ENCODE measurements at regions not wholly inside any gene's neighbourhood (a gene's known extent, or its start where the extent isn't known, plus 50 kb on each side); places are given as distances from the start of the nearest gene placed in this dataset.
"Not testable (repeated sequence)": the region's sequence is repeated elsewhere in the genome, so short reads cannot be mapped to it uniquely, and the experiment has no call there.

DNA sequence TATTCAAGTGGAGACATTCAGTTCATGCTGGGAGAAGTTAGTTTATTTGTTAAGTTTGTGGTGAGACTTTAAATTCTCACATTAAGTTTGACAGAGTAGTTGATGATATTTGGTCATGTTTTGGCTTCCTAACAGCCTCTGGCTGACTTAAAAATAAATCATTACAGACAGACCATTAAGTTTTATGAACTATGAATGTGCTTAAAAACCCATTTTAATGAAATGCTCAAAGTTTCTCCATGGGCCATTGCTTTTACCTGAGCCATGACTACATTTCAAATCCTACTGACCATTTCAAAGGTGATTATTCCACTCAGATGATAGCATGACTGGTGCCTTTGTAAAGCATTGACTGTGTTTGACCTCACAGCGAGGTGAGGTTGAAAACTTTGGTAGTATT is 192.7 kb downstream of the LRRC70 start:
- no peaks in the 10 kb centered on the region for H3K4me1 ChIP-seq (ENCODE audit: control insufficient read depth, insufficient read depth, low read length, unreplicated experiment)
- H3K27ac ChIP-seq (ENCODE audit: low read depth, low read length), result no peak overlapping the region
- H3K36me3 ChIP-seq (ENCODE audit: insufficient read depth, low read length), result no peaks in the 10 kb centered on the region
- H3K27me3 ChIP-seq (ENCODE audit: insufficient read depth, low read length), result peaks cover 7% of the 10 kb centered on the region; the same call in 1 of the 2 replicates
- H3K4me3 ChIP-seq (ENCODE audit: low read depth, low read length), result no peak overlapping the region
- no peaks in the 10 kb centered on the region for H3K79me2 ChIP-seq (ENCODE audit: control insufficient read depth, insufficient read depth, low read length, unreplicated experiment)
- H2AFZ ChIP-seq (ENCODE audit: low read length, unreplicated experiment), result no peak overlapping the region

DNA sequence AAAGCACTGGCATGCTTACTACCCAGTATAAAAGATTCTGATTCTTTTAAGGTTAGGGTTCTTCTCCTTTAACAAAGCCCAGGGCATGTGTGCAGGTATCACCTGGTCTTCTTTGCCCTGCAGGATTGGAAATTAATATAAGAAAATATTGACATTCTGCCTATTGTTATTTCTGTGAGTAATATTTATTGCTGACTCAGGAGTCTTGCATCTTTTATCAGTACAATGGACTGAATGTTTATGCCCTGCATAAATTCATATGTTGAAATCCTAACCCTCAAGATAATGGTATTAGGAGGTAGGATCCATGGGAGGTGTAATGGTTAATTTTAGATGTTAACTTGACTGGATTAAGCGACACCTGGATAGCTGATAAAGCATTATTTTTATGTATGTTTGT is 189.0 kb downstream of the LRRC70 start:
- Histone ChIP-seq H3K27ac (ENCODE audit: low read depth, low read length) (no peak overlapping the region), H3K4me3 (ENCODE audit: low read depth, low read length) (no peak overlapping the region), H3K4me1 (ENCODE audit: control insufficient read depth, insufficient read depth, low read length, unreplicated experiment) (no peaks in the 10 kb centered on the region), H2AFZ (ENCODE audit: low read length, unreplicated experiment) (no peak overlapping the region), H3K36me3 (ENCODE audit: insufficient read depth, low read length) (no peaks in the 10 kb centered on the region), H3K79me2 (ENCODE audit: control insufficient read depth, insufficient read depth, low read length, unreplicated experiment) (no peaks in the 10 kb centered on the region), H3K27me3 (ENCODE audit: insufficient read depth, low read length) (peaks cover 18% of the 10 kb centered on the region)

DNA sequence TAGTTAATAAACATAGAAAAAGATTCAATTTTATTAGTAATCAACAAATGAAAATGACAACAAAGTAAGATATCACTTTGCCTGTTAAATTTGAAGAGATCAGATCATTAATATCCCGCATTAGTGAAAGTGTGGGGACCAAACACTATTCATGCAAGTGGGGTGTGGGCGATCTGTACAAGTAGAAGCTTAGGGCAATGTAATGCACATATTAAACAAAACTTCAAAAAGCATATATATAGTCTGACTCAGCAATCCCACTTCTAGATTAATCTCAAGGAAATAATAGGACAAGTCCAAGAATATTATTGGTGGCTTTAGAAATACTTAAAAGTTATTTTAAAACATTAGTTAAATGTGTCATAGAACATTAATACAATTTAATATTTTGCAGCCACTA is 188.5 kb downstream of the LRRC70 start:
- H2AFZ ChIP-seq (ENCODE audit: low read length, unreplicated experiment), result no peak overlapping the region
- H3K27ac ChIP-seq (ENCODE audit: low read depth, low read length), result no peak overlapping the region
- H3K4me1 ChIP-seq (ENCODE audit: control insufficient read depth, insufficient read depth, low read length, unreplicated experiment), result no peaks in the 10 kb centered on the region
- H3K27me3 ChIP-seq (ENCODE audit: insufficient read depth, low read length), result peaks cover 20% of the 10 kb centered on the region
- no peaks in the 10 kb centered on the region for H3K79me2 ChIP-seq (ENCODE audit: control insufficient read depth, insufficient read depth, low read length, unreplicated experiment)
- H3K4me3 ChIP-seq (ENCODE audit: low read depth, low read length), result no peak overlapping the region
- H3K36me3 ChIP-seq (ENCODE audit: insufficient read depth, low read length), result no peaks in the 10 kb centered on the region

DNA sequence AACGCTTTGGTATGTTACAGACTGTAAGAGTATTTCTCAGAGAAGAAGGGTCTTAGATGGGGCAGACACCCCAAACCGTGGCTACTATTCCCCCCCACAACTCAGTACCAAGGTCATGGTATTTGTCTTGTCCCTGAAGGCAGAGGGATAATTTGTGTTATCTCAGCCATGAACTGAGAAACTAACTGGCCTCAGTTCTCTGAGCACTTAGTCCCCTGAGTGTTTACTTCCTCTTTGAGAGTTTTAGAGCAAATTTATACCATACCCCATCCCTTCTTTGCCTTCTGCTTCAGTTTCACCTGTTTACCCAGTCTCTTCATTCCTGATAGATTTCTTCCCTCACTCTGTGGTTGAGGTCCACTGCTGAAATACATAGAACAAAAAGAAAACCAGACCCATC is 183.9 kb downstream of the LRRC70 start:
- Histone ChIP-seq H3K36me3 (ENCODE audit: insufficient read depth, low read length) (no peaks in the 10 kb centered on the region), H3K4me3 (ENCODE audit: low read depth, low read length) (no peak overlapping the region), H3K27ac (ENCODE audit: low read depth, low read length) (no peak overlapping the region), H2AFZ (ENCODE audit: low read length, unreplicated experiment) (no peak overlapping the region), H3K4me1 (ENCODE audit: control insufficient read depth, insufficient read depth, low read length, unreplicated experiment) (no peaks in the 10 kb centered on the region), H3K27me3 (ENCODE audit: insufficient read depth, low read length) (peaks cover 31% of the 10 kb centered on the region), H3K79me2 (ENCODE audit: control insufficient read depth, insufficient read depth, low read length, unreplicated experiment) (no peaks in the 10 kb centered on the region)

DNA sequence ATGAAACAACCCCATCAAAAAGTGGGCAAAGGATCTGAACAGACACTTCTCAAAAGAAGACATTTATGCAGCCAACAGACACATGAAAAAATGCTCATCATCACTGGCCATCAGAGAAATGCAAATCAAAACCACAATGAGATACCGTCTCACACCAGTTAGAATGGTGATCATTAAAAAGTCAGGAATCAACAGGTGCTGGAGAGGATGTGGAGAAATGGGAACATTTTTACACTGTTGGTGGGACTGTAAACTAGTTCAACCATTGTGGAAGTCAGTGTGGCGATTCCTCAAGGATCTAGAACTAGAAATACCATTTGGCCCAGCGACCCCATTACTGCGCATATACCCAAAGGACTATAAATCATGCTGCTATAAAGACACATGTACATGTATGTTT is 179.1 kb downstream of the LRRC70 start:
- not testable (repeated sequence) for H3K27ac ChIP-seq (ENCODE audit: low read depth, low read length); H3K36me3 ChIP-seq (ENCODE audit: insufficient read depth, low read length); H3K4me1 ChIP-seq (ENCODE audit: control insufficient read depth, insufficient read depth, low read length, unreplicated experiment); H3K79me2 ChIP-seq (ENCODE audit: control insufficient read depth, insufficient read depth, low read length, unreplicated experiment); H3K4me3 ChIP-seq (ENCODE audit: low read depth, low read length); H2AFZ ChIP-seq (ENCODE audit: low read length, unreplicated experiment)
- peaks cover 13% of the 10 kb centered on the region; the same call in 1 of the 2 replicates for H3K27me3 ChIP-seq (ENCODE audit: insufficient read depth, low read length)

DNA sequence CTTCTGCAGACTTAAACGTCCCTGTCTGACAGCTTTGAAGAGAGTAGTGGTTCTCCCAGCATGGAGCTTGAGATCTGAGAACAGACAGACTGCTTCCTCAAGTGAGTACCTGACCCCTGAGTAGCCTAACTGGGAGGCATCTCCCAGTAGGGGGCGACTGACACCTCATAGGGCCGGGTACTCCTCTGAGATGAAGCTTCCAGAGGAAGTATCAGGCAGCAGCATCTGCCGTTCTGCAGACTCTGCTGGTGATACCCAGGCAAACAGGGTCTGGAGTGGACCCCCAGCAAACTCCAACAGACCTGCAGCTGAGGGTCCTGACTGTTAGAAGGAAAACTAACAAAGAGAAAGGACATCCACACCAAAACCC is 174.4 kb downstream of the LRRC70 start:
- not testable (repeated sequence) for H2AFZ ChIP-seq (ENCODE audit: low read length, unreplicated experiment); H3K4me1 ChIP-seq (ENCODE audit: control insufficient read depth, insufficient read depth, low read length, unreplicated experiment); H3K36me3 ChIP-seq (ENCODE audit: insufficient read depth, low read length); H3K27ac ChIP-seq (ENCODE audit: low read depth, low read length); H3K4me3 ChIP-seq (ENCODE audit: low read depth, low read length); H3K79me2 ChIP-seq (ENCODE audit: control insufficient read depth, insufficient read depth, low read length, unreplicated experiment); H3K27me3 ChIP-seq (ENCODE audit: insufficient read depth, low read length)

DNA sequence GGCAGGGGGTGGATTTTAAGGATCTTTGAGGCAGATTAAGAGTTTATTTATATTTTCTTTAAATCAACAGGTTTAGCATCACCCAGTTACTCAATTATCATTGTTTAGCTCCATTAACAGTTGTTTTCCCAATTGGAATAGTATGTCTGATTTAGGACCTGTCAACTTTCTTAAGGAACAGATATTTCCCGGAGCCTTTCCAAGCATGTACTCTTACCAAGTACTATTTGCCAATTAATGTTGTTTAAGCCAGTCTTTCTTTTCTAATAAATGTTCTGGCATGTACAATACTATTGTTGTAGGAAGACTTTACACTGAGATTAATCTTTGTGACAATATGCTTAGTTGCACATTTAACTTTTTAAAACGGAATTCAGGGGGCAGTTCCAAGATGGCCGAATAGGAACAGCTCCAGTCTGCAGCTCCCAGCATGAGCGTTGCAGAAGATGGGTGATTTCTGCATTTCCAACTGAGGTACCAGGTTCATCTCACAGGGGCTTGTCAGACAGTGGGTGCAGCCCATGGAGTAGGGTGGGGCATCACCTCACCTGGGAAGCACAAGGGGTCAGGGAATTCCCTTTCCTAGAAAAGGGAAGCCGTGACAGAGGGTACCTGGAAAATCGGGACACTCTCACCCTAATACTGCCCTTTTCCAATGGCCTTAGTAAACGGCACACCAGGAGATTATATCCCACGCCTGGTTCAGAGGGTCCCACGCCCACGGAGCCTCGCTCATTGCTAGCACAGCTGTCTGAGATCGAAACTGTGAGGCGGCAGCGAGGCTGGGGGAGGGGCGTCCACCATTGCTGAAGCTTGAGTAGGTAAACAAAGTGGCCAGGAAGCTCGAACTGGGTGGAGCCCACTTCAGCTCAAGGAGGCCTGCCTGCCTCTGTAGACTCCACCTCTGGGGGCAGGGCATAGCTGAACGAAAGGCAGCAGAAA is 173.7 kb downstream of the LRRC70 start:
- not testable (repeated sequence) for H2AFZ ChIP-seq (ENCODE audit: low read length, unreplicated experiment); H3K36me3 ChIP-seq (ENCODE audit: insufficient read depth, low read length); H3K4me3 ChIP-seq (ENCODE audit: low read depth, low read length); H3K4me1 ChIP-seq (ENCODE audit: control insufficient read depth, insufficient read depth, low read length, unreplicated experiment); H3K79me2 ChIP-seq (ENCODE audit: control insufficient read depth, insufficient read depth, low read length, unreplicated experiment); H3K27ac ChIP-seq (ENCODE audit: low read depth, low read length); H3K27me3 ChIP-seq (ENCODE audit: insufficient read depth, low read length)

DNA sequence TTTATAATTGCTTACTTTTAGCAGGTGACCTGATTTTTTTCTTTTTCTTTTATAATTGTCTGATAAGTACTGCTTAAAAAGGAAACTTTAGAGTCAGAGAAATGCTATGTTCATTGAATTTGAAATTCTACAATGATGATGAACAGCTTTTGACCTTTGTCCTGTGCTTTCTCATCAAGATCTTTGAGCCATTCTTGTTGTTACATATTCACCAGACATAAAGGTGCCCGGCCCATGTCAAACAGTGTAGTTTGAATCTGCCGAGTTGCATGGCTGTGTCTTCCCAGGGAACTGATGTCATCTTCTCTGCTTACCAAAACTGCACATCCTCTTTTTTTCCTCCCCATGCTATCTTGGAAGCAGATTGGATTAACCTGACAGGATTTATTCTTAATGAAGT is 163.6 kb downstream of the LRRC70 start:
- Histone ChIP-seq H3K27ac (ENCODE audit: low read depth, low read length) (no peak overlapping the region), H3K4me1 (ENCODE audit: control insufficient read depth, insufficient read depth, low read length, unreplicated experiment) (no peaks in the 10 kb centered on the region), H3K27me3 (ENCODE audit: insufficient read depth, low read length) (peaks cover 3% of the 10 kb centered on the region; the same call in 1 of the 2 replicates), H3K36me3 (ENCODE audit: insufficient read depth, low read length) (no peaks in the 10 kb centered on the region), H2AFZ (ENCODE audit: low read length, unreplicated experiment) (no peak overlapping the region), H3K4me3 (ENCODE audit: low read depth, low read length) (no peak overlapping the region), H3K79me2 (ENCODE audit: control insufficient read depth, insufficient read depth, low read length, unreplicated experiment) (no peaks in the 10 kb centered on the region)

DNA sequence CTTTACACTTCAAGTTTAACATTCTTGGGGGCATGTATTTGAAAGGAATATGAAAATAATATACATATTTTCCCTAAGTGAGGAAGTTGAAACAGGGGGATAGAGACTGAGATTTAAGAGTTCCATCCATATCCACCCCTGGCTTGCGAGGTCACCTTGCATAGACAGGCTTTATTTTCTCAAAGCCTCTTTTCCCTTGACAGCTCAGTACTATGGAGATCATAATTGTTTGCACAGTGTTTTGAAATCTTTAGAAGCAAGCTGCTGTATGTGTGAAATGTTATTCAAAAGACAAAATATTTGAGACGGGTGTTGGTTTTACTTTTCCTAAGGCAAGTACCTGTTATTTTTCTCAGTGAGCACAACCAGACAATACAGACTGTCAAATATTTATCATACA is 163.1 kb downstream of the LRRC70 start:
- no peaks in the 10 kb centered on the region for H3K79me2 ChIP-seq (ENCODE audit: control insufficient read depth, insufficient read depth, low read length, unreplicated experiment)
- H2AFZ ChIP-seq (ENCODE audit: low read length, unreplicated experiment), result no peak overlapping the region
- peaks cover 8% of the 10 kb centered on the region; the same call in 1 of the 2 replicates for H3K27me3 ChIP-seq (ENCODE audit: insufficient read depth, low read length)
- H3K4me1 ChIP-seq (ENCODE audit: control insufficient read depth, insufficient read depth, low read length, unreplicated experiment), result no peaks in the 10 kb centered on the region
- H3K27ac ChIP-seq (ENCODE audit: low read depth, low read length), result no peak overlapping the region
- H3K36me3 ChIP-seq (ENCODE audit: insufficient read depth, low read length), result no peaks in the 10 kb centered on the region
- H3K4me3 ChIP-seq (ENCODE audit: low read depth, low read length), result no peak overlapping the region

DNA sequence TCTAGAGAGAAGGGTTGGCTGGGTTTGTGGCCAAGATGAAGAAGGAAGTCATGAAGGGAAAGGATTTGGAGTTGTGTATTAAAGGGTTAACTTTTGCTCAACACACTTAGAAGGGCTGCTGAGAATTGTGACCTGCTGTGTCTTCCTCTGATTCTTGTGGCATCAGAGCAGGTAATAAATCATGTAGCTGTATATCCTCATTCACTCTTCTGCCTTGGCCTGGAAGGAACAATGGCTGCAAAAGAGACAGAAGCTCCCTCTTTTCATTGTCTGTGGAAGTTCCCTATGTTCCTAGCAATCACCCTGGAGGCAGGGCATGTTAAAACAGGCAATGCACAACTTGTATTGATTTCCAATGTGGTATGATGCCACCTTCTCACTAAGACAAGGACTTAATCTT is 159.1 kb downstream of the LRRC70 start:
- Histone ChIP-seq H3K36me3 (ENCODE audit: insufficient read depth, low read length) (no peaks in the 10 kb centered on the region), H3K4me1 (ENCODE audit: control insufficient read depth, insufficient read depth, low read length, unreplicated experiment) (no peaks in the 10 kb centered on the region), H3K27me3 (ENCODE audit: insufficient read depth, low read length) (peaks cover 10% of the 10 kb centered on the region; the same call in 1 of the 2 replicates), H3K79me2 (ENCODE audit: control insufficient read depth, insufficient read depth, low read length, unreplicated experiment) (no peaks in the 10 kb centered on the region), H3K4me3 (ENCODE audit: low read depth, low read length) (no peak overlapping the region), H3K27ac (ENCODE audit: low read depth, low read length) (no peak overlapping the region), H2AFZ (ENCODE audit: low read length, unreplicated experiment) (no peak overlapping the region)

DNA sequence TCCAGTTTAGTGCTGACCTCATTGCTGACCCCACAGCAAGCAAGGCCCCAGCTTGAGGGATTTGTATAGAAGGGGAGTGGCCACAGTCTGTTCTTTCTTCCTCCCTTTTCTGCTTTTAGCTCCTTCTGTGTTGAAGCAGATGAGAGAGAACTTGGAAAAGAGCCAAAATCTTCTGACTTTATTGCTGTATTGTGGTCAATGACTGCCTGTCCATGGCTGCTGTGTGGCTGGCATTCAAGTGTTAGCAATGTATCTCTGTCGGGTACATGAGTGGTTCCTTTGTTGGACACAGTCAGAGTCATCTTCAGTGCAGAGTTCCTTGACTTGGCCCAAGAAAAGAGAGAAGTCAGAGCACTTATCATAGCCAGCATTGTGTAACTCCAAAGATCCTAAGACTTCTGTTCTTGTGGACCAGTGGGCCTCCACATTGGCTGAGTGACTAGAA is 154.1 kb downstream of the LRRC70 start:
- Histone ChIP-seq H2AFZ (ENCODE audit: low read length, unreplicated experiment) (no peak overlapping the region), H3K36me3 (ENCODE audit: insufficient read depth, low read length) (no peaks in the 10 kb centered on the region), H3K27me3 (ENCODE audit: insufficient read depth, low read length) (peaks cover 8% of the 10 kb centered on the region; the same call in 1 of the 2 replicates), H3K4me1 (ENCODE audit: control insufficient read depth, insufficient read depth, low read length, unreplicated experiment) (no peaks in the 10 kb centered on the region), H3K27ac (ENCODE audit: low read depth, low read length) (no peak overlapping the region), H3K4me3 (ENCODE audit: low read depth, low read length) (no peak overlapping the region), H3K79me2 (ENCODE audit: control insufficient read depth, insufficient read depth, low read length, unreplicated experiment) (no peaks in the 10 kb centered on the region)
